ENCODE measurements at regions not wholly inside any gene's neighbourhood (a gene's known extent, or its start where the extent isn't known, plus 50 kb on each side); places are given as distances from the start of the nearest gene placed in this dataset.

- DNase-seq (ENCODE audit: low read depth in 1 of 2, low spot score in 1 of 2) (no peak), FAIRE-seq (no peak), ATAC-seq (no peak)
- TF ChIP-seq CHD4 (IDR thresholded peaks at IDR 0.05; ENCODE audit: borderline replicate concordance) (no peak), MYC (IDR thresholded peaks at IDR 0.05; ENCODE audit: borderline replicate concordance, low read length) (no peak), FOSL2 (IDR thresholded peaks at IDR 0.05) (no peak), FOSL2 (CRISPR knock-in tag; IDR thresholded peaks at IDR 0.05) (no peak), HEYL (CRISPR knock-in tag; IDR thresholded peaks at IDR 0.05) (no peak), ELK1 (IDR thresholded peaks at IDR 0.05; ENCODE audit: low read depth, low read length) (no peak), NR3C1 (IDR thresholded peaks at IDR 0.05) (no peak), ZSCAN20 (CRISPR knock-in tag; IDR thresholded peaks at IDR 0.05) (no peak)
- TF ChIP-seq, protein P1, sequence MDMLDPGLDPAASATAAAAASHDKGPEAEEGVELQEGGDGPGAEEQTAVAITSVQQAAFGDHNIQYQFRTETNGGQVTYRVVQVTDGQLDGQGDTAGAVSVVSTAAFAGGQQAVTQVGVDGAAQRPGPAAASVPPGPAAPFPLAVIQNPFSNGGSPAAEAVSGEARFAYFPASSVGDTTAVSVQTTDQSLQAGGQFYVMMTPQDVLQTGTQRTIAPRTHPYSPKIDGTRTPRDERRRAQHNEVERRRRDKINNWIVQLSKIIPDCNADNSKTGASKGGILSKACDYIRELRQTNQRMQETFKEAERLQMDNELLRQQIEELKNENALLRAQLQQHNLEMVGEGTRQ (IDR thresholded peaks at IDR 0.05), result no peak
- TF ChIP-seq, protein P2, sequence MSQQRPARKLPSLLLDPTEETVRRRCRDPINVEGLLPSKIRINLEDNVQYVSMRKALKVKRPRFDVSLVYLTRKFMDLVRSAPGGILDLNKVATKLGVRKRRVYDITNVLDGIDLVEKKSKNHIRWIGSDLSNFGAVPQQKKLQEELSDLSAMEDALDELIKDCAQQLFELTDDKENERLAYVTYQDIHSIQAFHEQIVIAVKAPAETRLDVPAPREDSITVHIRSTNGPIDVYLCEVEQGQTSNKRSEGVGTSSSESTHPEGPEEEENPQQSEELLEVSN (IDR thresholded peaks at IDR 0.05; ENCODE audit: borderline replicate concordance, low read depth), result no peak
- Histone ChIP-seq H3K9me3 (peaks cover 11% of the 10 kb centered on the region; the same call in 2 of the 3 replicates), H3K27ac (no peak overlapping the region), H3K4me1 (peaks cover 7% of the 10 kb centered on the region; the same call in 1 of the 3 replicates), H3K4me2 (no peak overlapping the region), H3K4me3 (no peak overlapping the region)
- POLR2A ChIA-PET, result no interaction called here
- CTCF ChIA-PET, result interaction anchor here (1.3 kb wide), 1 partner anchor 9 kb away, joined by 4 read pairs; no protein-coding TSS in a partner anchor
- 63% methylated on average over 16 of the region's 20 CpGs for WGBS (ENCODE audit: missing lambda C conversion rate)
Measured at GRCh38 chr16:86378831-86379504, 131.4 kb upstream of the FOXF1 start.

GRCh38 chr16:86379505-86379846 is 130.9 kb upstream of the FOXF1 start:
- no peak overlapping the region for H3K27ac ChIP-seq
- ChIA-PET POLR2A (no interaction called here), CTCF (interaction anchor here (1.3 kb wide), 1 partner anchor 10 kb away, joined by 4 read pairs; no protein-coding TSS in a partner anchor)
- no peak for DNase-seq (ENCODE audit: low read depth in 1 of 2, low spot score in 1 of 2)
- peaks cover 7% of the 10 kb centered on the region; the same call in 2 of the 3 replicates for H3K9me3 ChIP-seq
- WGBS (ENCODE audit: missing lambda C conversion rate), result 60% methylated on average over 9 of the region's 9 CpGs
- peaks cover 10% of the 10 kb centered on the region; the same call in 1 of the 3 replicates for H3K4me1 ChIP-seq
- no peak overlapping the region for H3K4me2 ChIP-seq
- H3K4me3 ChIP-seq, result no peak overlapping the region
- FAIRE-seq, result no peak
- no peak for ATAC-seq
- TF ChIP-seq NFE2L2 (conservative IDR thresholded peaks at IDR 0.05; ENCODE audit: low read length), result no peak
- TF ChIP-seq, protein P1 (IDR thresholded peaks at IDR 0.05), result no peak
- no peak for TF ChIP-seq ELK1 (IDR thresholded peaks at IDR 0.05; ENCODE audit: low read depth, low read length)
- TF ChIP-seq, protein P2 (IDR thresholded peaks at IDR 0.05; ENCODE audit: borderline replicate concordance, low read depth), result no peak
- no peak for TF ChIP-seq RFX5 (IDR thresholded peaks at IDR 0.05)
- no peak for TF ChIP-seq FOXS1 (CRISPR knock-in tag; IDR thresholded peaks at IDR 0.05)
- no peak for TF ChIP-seq BHLHE40 (IDR thresholded peaks at IDR 0.05; ENCODE audit: low read depth, low read length)
- no peak for TF ChIP-seq EHF (CRISPR knock-in tag; IDR thresholded peaks at IDR 0.05)
- TF ChIP-seq EHMT2 (IDR thresholded peaks at IDR 0.05; ENCODE audit: low read depth), result no peak
- no peak for TF ChIP-seq SMC3 (IDR thresholded peaks at IDR 0.05)
- TF ChIP-seq RCOR1 (IDR thresholded peaks at IDR 0.05; ENCODE audit: low read depth, low read length), result no peak
- no peak for TF ChIP-seq HDAC2 (IDR thresholded peaks at IDR 0.05)
- no peak for TF ChIP-seq CBX2 (IDR thresholded peaks at IDR 0.05; ENCODE audit: borderline replicate concordance, low read depth)
- no peak for TF ChIP-seq FOSB (CRISPR knock-in tag; IDR thresholded peaks at IDR 0.05)

Data from A549 (cell line).